WTC11 (cell line): ENCODE measurements at regions not wholly inside any gene's neighbourhood (a gene's known extent, or its start where the extent isn't known, plus 50 kb on each side); places are given as distances from the start of the nearest gene placed in this dataset.

Experiments
- ATAC-seq: fragments of 200-7000 bp; cut with Tn5 transposase; 2 replicates; pipeline ENCODE4 v1.10.0; 2021; ENCODE audit warnings: mild to moderate bottlenecking, moderate library complexity
- CTCF ChIA-PET: fragments of 300-600 bp; sonication (Branson Sonifier 250); formaldehyde crosslinking; loops from one replicate; lab custom pipeline; 2021; ENCODE audit warnings: antibody characterized with exemption; lab: Charles Lee
- POLR2A ChIA-PET: fragments of 350-600 bp; sonication (Branson Sonifier 250); formaldehyde crosslinking; loops from one replicate; lab custom pipeline; 2021; ENCODE audit warnings: antibody characterized with exemption; lab: Charles Lee
- DNase-seq: peaks from one replicate; pipeline ENCODE4 v3.0.0; 2021; ENCODE audit warnings: low spot score
- H3K27ac Mint-ChIP-seq: 2 replicates; pipeline ENCODE4 v1.8.0; 2021; ENCODE audit warnings: mixed read lengths
- H3K27me3 Mint-ChIP-seq: 2 replicates; pipeline ENCODE4 v1.8.0; 2021; ENCODE audit warnings: low read depth, mild to moderate bottlenecking, moderate library complexity, mixed read lengths
- H3K36me3 Mint-ChIP-seq: 2 replicates; pipeline ENCODE4 v1.8.0; 2021; ENCODE audit warnings: mixed read lengths
- H3K4me1 Mint-ChIP-seq: 2 replicates; pipeline ENCODE4 v1.8.0; 2022; ENCODE audit warnings: mixed read lengths
- H3K4me3 Mint-ChIP-seq: 2 replicates; pipeline ENCODE4 v1.8.0; 2021; ENCODE audit warnings: mild to moderate bottlenecking, moderate library complexity, mixed read lengths
- H3K9me3 Mint-ChIP-seq: 2 replicates; pipeline ENCODE4 v1.8.0; 2021; ENCODE audit warnings: mixed read lengths
- ATF2 ChIP-seq: sonication (generic); formaldehyde crosslinking; IDR thresholded peaks from 2 replicates; pipeline ENCODE4 v1.8.1; 2022; ENCODE audit warnings: low read depth, missing genetic modification reagents, borderline replicate concordance
- ATF6 ChIP-seq: sonication (generic); formaldehyde crosslinking; IDR thresholded peaks from 2 replicates; pipeline ENCODE4 v1.8.1; 2023; ENCODE audit warnings: mild to moderate bottlenecking, missing genetic modification reagents
- CREB1 ChIP-seq: sonication (generic); formaldehyde crosslinking; IDR thresholded peaks from 2 replicates; pipeline ENCODE4 v1.8.0; 2023; ENCODE audit warnings: mild to moderate bottlenecking, missing genetic modification reagents
- E2F4 ChIP-seq: sonication (generic); formaldehyde crosslinking; IDR thresholded peaks from 2 replicates; pipeline ENCODE4 v1.8.1; 2022; ENCODE audit warnings: low read depth, mild to moderate bottlenecking, moderate library complexity, missing genetic modification reagents, borderline replicate concordance
- ESRRA ChIP-seq: sonication (generic); formaldehyde crosslinking; IDR thresholded peaks from 2 replicates; pipeline ENCODE4 v1.8.1; 2022; ENCODE audit warnings: mild to moderate bottlenecking, missing genetic modification reagents, borderline replicate concordance
- JAZF1 ChIP-seq: fragments of 250-450 bp; sonication (Bioruptor Pico); IDR thresholded peaks from 2 replicates; pipeline ENCODE4 v1.9.0; 2021; ENCODE audit warnings: moderate library complexity, mild to moderate bottlenecking, inconsistent platforms
- KAT7 ChIP-seq: sonication (generic); formaldehyde crosslinking; IDR thresholded peaks from 2 replicates; pipeline ENCODE4 v1.8.1; 2023; ENCODE audit warnings: missing genetic modification reagents, mild to moderate bottlenecking, borderline replicate concordance
- MAX ChIP-seq: sonication (generic); formaldehyde crosslinking; IDR thresholded peaks from 2 replicates; pipeline ENCODE4 v1.8.0; 2022; ENCODE audit warnings: mild to moderate bottlenecking, missing genetic modification reagents
- NFATC4 ChIP-seq: fragments of 250-450 bp; sonication (Bioruptor Pico); IDR thresholded peaks from 2 replicates; pipeline ENCODE4 v1.9.0; 2021; ENCODE audit warnings: mild to moderate bottlenecking
- NR3C1 ChIP-seq: sonication (generic); formaldehyde crosslinking; conservative IDR thresholded peaks from 2 replicates; pipeline ENCODE4 v1.8.1; 2023; ENCODE audit warnings: low read depth, mild to moderate bottlenecking, missing genetic modification reagents
- PREB ChIP-seq: sonication (generic); formaldehyde crosslinking; IDR thresholded peaks from 2 replicates; pipeline ENCODE4 v1.8.1; 2022; ENCODE audit warnings: mild to moderate bottlenecking, missing genetic modification reagents, moderate library complexity, borderline replicate concordance
- PRRX2 ChIP-seq: fragments of 250-450 bp; sonication (Bioruptor Pico); IDR thresholded peaks from 2 replicates; pipeline ENCODE4 v1.8.0; 2021; ENCODE audit warnings: mild to moderate bottlenecking
- SMAD4 ChIP-seq: sonication (generic); formaldehyde crosslinking; IDR thresholded peaks from 2 replicates; pipeline ENCODE4 v1.8.0; 2022; ENCODE audit warnings: mild to moderate bottlenecking, missing genetic modification reagents
- STAT6 ChIP-seq: sonication (generic); formaldehyde crosslinking; conservative IDR thresholded peaks from 2 replicates; pipeline ENCODE4 v1.8.1; 2023; ENCODE audit warnings: mild to moderate bottlenecking, low read depth, missing genetic modification reagents, moderate library complexity
- TCF7 ChIP-seq: sonication (generic); formaldehyde crosslinking; IDR thresholded peaks from 2 replicates; pipeline ENCODE4 v1.8.0; 2022; ENCODE audit warnings: mild to moderate bottlenecking, low read depth, missing genetic modification reagents, moderate library complexity
- ZBTB43 ChIP-seq: sonication (generic); formaldehyde crosslinking; IDR thresholded peaks from 2 replicates; pipeline ENCODE4 v1.8.1; 2023; ENCODE audit warnings: mild to moderate bottlenecking, missing genetic modification reagents
- ZNF121 ChIP-seq: sonication (generic); formaldehyde crosslinking; IDR thresholded peaks from 2 replicates; pipeline ENCODE4 v1.8.0; 2023; ENCODE audit warnings: missing genetic modification reagents
- ZNF532 ChIP-seq: fragments of 250-450 bp; sonication (Bioruptor Pico); IDR thresholded peaks from 2 replicates; pipeline ENCODE4 v1.9.0; 2021; ENCODE audit warnings: mild to moderate bottlenecking, borderline replicate concordance

GRCh38 chr1:102798718-102799117, 309.6 kb downstream of the COL11A1 start:
- Mint-ChIP-seq H3K4me1 (no peaks in the 10 kb centered on the region), H3K27ac (no peak overlapping the region), H3K36me3 (no peaks in the 10 kb centered on the region), H3K9me3 (no peaks in the 10 kb centered on the region), H3K4me3 (no peak overlapping the region), H3K27me3 (no peaks in the 10 kb centered on the region)
- ChIA-PET CTCF (no interaction called here), POLR2A (no interaction called here)
- DNase-seq (no peak), ATAC-seq (no peak)
- TF ChIP-seq SMAD4 (no peak), PRRX2 (CRISPR knock-in tag) (no peak), PREB (CRISPR knock-in tag) (no peak), TCF7 (CRISPR knock-in tag) (no peak), ZNF532 (CRISPR knock-in tag) (no peak), KAT7 (no peak), NFATC4 (CRISPR knock-in tag) (no peak), ATF6 (CRISPR knock-in tag) (no peak), E2F4 (no peak), MAX (CRISPR knock-in tag) (no peak), NR3C1 (CRISPR knock-in tag) (no peak), JAZF1 (CRISPR knock-in tag) (no peak), ESRRA (CRISPR knock-in tag) (no peak), CREB1 (CRISPR knock-in tag) (no peak), ZNF121 (CRISPR knock-in tag) (no peak), ZBTB43 (CRISPR knock-in tag) (no peak), ATF2 (no peak), STAT6 (CRISPR knock-in tag) (no peak)
